Ishikawa (cell line): ENCODE measurements at regions not wholly inside any gene's neighbourhood (a gene's known extent, or its start where the extent isn't known, plus 50 kb on each side); places are given as distances from the start of the nearest gene placed in this dataset.

Source experiments
- CEBPB ChIP-seq: IDR thresholded peaks from 2 replicates; pipeline ENCODE4 v1.6.1; 2012
- CREB1 ChIP-seq: IDR thresholded peaks from 2 replicates; pipeline ENCODE4 v1.6.1; 2012; ENCODE audit warnings: low read depth
- EGR1 ChIP-seq: IDR thresholded peaks from 2 replicates; pipeline ENCODE4 v1.6.1; 2012
- EP300 ChIP-seq: IDR thresholded peaks from 2 replicates; pipeline ENCODE4 v1.6.1; 2012; ENCODE audit warnings: borderline replicate concordance
- FOXM1 ChIP-seq: IDR thresholded peaks from 2 replicates; pipeline ENCODE4 v1.6.1; 2012; ENCODE audit warnings: low read depth, borderline replicate concordance
- NFIC ChIP-seq: IDR thresholded peaks from 2 replicates; pipeline ENCODE4 v1.6.1; 2012
- RAD21 ChIP-seq: IDR thresholded peaks from 2 replicates; pipeline ENCODE4 v1.6.1; 2012; ENCODE audit warnings: low read depth
- TAF1 ChIP-seq: IDR thresholded peaks from 2 replicates; pipeline ENCODE4 v1.6.1; 2012; ENCODE audit warnings: low read depth, mild to moderate bottlenecking
- TCF12 ChIP-seq: IDR thresholded peaks from 2 replicates; pipeline ENCODE4 v1.6.1; 2012; ENCODE audit warnings: low read depth
- TEAD4 ChIP-seq: IDR thresholded peaks from 2 replicates; pipeline ENCODE4 v1.6.1; 2012
- YY1 ChIP-seq: IDR thresholded peaks from 2 replicates; pipeline ENCODE4 v1.6.1; 2012; ENCODE audit warnings: low read depth
- ZBTB7A ChIP-seq: IDR thresholded peaks from 2 replicates; pipeline ENCODE4 v1.6.1; 2012; ENCODE audit warnings: low read depth
- TF ChIP-seq, protein P1 (sequence below): IDR thresholded peaks from 2 replicates; pipeline ENCODE4 v1.6.1; 2012
- TF ChIP-seq, protein P2 (sequence below): IDR thresholded peaks from 2 replicates; pipeline ENCODE4 v1.6.1; 2012; ENCODE audit warnings: low read depth, mild to moderate bottlenecking
- TF ChIP-seq, protein P3 (sequence below): IDR thresholded peaks from 2 replicates; pipeline ENCODE4 v1.6.1; 2012

DNA sequence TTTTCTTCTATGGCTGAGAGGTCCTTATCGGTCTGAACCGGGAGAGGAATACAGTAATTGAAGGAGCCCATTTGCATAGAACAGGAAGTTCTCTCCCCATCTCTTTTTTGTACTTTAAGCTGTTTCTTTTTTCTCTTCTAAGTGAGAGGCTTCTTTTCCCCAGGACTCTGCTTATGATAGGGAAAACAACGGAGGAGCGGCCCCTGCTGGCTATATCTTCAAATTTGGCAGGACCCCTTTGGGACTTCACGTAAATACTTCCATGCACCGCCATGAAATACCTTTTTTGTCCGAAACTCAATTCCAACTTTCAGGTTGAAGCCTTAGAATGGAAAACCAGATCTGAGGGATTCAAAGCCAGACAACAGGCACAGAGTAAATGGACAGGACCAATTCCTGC lies 1153.0 kb upstream of the INTU start:
- TF ChIP-seq ZBTB7A (no peak), TCF12 (no peak), FOXM1 (no peak), EP300 (no peak), EGR1 (no peak), CREB1 (no peak), YY1 (no peak), CEBPB (no peak), RAD21 (no peak)
- TF ChIP-seq, protein P1, sequence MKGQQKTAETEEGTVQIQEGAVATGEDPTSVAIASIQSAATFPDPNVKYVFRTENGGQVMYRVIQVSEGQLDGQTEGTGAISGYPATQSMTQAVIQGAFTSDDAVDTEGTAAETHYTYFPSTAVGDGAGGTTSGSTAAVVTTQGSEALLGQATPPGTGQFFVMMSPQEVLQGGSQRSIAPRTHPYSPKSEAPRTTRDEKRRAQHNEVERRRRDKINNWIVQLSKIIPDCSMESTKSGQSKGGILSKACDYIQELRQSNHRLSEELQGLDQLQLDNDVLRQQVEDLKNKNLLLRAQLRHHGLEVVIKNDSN: no peak
- TF ChIP-seq, protein P2, sequence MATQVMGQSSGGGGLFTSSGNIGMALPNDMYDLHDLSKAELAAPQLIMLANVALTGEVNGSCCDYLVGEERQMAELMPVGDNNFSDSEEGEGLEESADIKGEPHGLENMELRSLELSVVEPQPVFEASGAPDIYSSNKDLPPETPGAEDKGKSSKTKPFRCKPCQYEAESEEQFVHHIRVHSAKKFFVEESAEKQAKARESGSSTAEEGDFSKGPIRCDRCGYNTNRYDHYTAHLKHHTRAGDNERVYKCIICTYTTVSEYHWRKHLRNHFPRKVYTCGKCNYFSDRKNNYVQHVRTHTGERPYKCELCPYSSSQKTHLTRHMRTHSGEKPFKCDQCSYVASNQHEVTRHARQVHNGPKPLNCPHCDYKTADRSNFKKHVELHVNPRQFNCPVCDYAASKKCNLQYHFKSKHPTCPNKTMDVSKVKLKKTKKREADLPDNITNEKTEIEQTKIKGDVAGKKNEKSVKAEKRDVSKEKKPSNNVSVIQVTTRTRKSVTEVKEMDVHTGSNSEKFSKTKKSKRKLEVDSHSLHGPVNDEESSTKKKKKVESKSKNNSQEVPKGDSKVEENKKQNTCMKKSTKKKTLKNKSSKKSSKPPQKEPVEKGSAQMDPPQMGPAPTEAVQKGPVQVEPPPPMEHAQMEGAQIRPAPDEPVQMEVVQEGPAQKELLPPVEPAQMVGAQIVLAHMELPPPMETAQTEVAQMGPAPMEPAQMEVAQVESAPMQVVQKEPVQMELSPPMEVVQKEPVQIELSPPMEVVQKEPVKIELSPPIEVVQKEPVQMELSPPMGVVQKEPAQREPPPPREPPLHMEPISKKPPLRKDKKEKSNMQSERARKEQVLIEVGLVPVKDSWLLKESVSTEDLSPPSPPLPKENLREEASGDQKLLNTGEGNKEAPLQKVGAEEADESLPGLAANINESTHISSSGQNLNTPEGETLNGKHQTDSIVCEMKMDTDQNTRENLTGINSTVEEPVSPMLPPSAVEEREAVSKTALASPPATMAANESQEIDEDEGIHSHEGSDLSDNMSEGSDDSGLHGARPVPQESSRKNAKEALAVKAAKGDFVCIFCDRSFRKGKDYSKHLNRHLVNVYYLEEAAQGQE: no peak

DNA sequence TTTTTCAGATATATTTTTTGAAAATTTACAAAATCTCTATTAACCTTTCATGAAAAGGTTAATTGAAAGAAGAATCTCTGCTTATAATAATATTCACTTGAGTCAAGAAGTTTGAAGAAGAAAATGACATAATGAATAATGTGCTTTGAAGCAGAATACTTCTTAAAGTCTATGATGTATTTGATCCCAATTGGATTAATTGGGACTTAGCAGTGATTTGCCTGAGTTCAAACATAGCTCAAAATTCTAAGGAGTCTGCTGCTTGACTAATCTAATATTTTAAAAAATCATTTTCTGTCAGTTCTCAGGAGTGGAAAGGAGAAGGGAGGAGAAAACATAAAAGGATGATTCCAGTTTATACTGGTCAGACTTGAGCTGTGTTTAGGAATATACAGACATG lies 1150.4 kb upstream of the INTU start:
- TF ChIP-seq EP300 (no peak), EGR1 (no peak), TEAD4 (no peak)
- TF ChIP-seq, protein P2: no peak
- TF ChIP-seq, protein P1: no peak

DNA sequence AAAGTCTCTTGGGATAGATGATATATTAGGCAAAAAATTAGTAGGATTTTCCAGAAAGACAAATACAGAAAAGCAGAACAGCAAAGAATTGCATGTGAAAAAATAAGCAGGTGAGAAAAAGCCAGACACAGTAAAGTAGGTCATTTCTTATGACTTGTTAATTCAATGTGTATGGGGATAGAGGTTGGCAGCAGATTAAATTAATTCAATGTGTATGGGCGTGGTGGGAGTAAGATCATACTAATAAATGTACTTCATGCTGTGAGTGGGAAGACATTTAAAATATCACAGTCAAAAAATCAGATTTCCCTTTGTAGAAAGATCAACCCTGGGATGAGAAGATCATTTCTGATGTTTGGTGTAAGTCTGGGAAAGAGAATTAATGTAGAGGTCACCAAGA lies 1146.4 kb upstream of the INTU start:
- TF ChIP-seq TCF12 (no peak), ZBTB7A (no peak), FOXM1 (no peak), CEBPB (no peak), NFIC (no peak), CREB1 (no peak), RAD21 (no peak), TAF1 (no peak)
- TF ChIP-seq, protein P2: no peak
- TF ChIP-seq, protein P1: no peak
- TF ChIP-seq, protein P3, sequence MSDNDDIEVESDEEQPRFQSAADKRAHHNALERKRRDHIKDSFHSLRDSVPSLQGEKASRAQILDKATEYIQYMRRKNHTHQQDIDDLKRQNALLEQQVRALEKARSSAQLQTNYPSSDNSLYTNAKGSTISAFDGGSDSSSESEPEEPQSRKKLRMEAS: no peak

DNA sequence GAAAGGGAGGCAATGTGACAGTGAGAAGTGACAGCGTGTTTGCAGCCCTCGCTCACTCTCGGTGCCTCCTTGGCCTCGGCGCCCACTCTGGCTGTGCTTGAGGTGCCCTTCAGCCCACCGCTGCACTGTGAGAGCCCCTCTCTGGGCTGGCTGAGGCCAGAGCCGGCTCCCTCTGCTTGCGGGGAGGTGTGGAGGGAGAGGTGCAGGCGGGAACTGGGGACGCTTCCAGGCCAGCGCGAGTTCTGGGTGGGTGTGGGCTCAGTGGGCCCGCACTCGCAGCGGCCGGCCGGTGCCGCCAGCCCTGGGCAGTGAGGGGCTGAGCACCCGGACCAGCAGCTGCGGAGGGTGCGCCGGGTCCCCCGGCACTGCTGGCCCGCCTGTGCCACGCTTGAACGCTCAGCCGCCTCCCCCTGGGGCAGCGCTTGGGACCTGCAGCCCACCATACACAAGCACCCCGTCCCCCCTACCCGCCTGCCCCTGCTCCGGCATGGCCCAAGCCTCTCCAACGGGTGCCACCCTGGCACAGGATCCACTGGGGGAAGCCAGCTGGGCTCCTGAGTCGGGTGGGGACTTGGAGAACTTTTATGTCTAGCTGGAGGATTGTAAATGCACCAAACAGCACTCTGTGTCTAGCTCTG lies 1142.8 kb upstream of the INTU start:
- TF ChIP-seq, protein P1: no peak
- TF ChIP-seq, protein P3: no peak
- TF ChIP-seq EP300 (no peak), EGR1 (no peak), CEBPB (no peak), TAF1 (no peak), FOXM1 (no peak), ZBTB7A (no peak), YY1 (no peak), RAD21 (no peak), CREB1 (no peak), TEAD4 (no peak), NFIC (no peak), TCF12 (no peak)
- TF ChIP-seq, protein P2: no peak
